HG02870 (cell line): ENCODE measurements at regions not wholly inside any gene's neighbourhood (a gene's known extent, or its start where the extent isn't known, plus 50 kb on each side); places are given as distances from the start of the nearest gene placed in this dataset.
"Not testable (repeated sequence)": the region's sequence is repeated elsewhere in the genome, so short reads cannot be mapped to it uniquely, and the experiment has no call there.

Source experiments
- ATAC-seq: cut with Tn5 transposase; IDR thresholded peaks from one replicate; pipeline ENCODE4 v1.9.1; 2021; ENCODE audit warnings: mild to moderate bottlenecking, moderate library complexity; ENCODE audit not compliant: unreplicated experiment

DNA sequence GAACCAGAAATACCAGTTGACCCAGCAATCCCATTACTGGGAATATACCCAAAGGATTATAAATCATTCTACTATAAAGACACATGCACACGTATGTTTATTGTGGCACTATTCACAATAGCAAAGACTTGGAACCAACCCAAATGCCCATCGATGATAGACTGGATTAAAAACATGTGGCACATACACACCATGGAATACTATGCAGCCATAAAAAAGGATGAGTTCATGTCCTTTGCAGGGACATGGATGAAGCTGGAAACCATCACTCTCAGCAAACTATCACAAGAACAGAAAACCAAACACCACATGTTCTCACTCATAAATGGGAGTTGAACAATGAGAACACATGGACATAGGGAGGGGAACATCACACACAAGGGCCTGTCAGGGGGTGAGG lies 86.2 kb upstream of the SETMAR start:
- ATAC-seq, result not testable (repeated sequence)

GRCh38 chr3:4218456-4219226 lies 84.5 kb upstream of the SETMAR start:
- ATAC-seq, result no peak

GRCh38 chr3:4219227-4219568 lies 84.0 kb upstream of the SETMAR start:
- no peak for ATAC-seq

GRCh38 chr3:4220065-4220464 lies 83.1 kb upstream of the SETMAR start:
- ATAC-seq, result no peak

DNA sequence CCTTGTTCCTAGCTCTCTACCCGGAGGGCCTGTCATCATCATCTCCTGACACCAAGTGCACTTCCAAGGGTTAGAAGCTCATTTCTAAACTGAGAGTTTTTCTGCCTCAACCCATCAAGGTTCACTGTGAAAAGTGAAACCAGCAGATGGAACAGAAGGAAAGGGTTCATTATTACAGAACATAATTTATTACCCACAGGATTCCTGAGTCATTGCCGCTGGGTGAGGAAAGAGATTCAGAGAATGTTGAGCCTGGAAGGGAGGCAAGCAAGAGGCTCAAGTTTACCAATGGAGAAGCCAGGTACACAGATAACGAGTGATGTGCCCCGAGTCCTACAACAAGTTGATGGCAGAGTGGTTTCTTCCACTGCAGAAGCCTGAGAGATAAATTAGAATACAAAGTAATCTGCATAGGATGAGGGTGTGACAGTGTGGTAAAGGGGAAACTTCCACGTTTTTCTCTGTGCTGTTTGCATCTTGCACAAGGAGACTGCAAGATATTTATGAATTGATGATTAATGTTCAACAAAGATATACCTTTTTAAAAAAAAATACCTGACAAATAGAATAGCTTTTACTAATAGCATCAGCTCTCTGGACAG lies 80.5 kb upstream of the SETMAR start:
- no peak for ATAC-seq

GRCh38 chr3:4223777-4224176 lies 79.4 kb upstream of the SETMAR start:
- no peak for ATAC-seq

GRCh38 chr3:4224331-4224730 lies 78.8 kb upstream of the SETMAR start:
- no peak for ATAC-seq

DNA sequence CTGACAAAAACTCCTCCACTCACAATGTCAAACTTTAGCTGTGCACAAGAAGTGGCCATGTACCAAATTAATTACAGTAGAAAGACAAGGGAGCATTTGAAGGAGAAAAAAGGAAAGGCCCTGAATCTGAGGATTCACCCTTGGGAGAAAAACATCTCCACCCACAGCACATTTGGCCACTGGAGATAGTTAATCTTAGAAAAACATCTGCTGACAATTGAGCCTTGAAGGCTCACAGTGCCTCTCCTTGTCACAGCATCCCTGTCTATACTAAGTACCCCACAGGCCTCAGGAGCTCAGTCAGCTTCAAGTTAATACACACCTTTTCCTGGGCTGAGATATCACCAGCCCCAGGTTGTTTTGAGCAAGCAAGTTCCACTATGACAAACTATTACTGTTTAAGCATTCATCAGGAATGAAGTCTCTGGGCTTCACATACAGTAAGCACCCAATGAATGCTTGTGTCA lies 78.1 kb upstream of the SETMAR start:
- ATAC-seq, result no peak

DNA sequence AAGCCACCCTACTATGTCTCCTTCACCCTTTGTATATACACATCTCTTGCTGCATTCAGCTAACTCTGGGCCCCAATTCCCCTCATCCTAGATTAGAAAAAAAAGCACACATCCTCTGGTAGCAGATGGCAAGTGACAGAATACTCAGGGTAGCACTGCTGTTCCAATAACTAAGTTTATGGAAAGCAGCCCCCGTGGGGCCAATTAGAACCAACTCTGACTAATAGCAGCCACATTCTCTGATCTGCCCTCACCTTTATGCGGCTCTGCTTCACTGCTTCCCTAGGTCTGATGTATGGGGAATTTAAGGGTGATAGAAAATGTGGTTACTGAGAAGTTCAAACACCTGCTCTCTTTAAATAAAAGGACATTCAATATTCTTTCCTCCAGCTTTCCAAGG lies 74.9 kb upstream of the SETMAR start:
- ATAC-seq, result no peak

GRCh38 chr3:4231041-4231440 lies 72.1 kb upstream of the SETMAR start:
- ATAC-seq, result no peak

DNA sequence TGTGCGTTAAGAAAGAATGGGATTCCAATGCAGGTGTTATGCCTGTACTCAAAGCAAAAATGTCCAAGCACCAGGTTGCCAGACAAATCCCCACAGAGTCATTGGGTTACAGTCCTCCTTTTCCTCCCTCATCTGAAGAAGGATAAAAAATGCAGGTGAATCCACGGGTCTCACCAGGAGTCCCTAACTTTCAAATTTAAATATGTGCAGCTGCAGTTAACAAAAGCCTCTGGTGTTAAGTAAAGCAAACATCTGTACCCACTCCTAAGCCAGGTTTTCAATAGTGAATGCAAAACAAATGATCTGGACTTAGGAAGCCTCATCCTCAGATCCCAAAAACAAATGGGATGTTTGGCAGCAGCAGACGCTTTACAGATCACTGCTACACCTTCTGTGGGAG lies 70.4 kb upstream of the SETMAR start:
- no peak for ATAC-seq

- ATAC-seq, result no peak
Observed at GRCh38 chr3:4233488-4233887, 69.7 kb upstream of the SETMAR start.

DNA sequence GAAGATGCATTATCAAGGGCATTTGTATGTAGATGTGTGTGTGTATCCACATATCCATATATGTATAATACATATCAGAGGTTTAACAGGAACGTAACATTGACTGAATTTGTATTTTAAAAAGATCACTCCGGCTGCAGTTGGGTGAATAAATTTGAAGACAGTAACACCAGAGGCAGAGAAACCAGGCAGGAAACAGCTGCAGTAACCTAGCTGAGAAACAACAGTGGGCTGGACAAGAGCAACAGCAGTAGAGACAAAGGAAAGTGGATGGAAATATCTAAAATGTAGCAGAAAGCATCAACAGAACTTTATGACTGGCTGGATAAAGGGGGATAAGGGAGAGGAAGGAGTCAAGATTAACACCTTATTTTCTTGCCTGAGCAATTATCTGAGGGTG lies 68.3 kb upstream of the SETMAR start:
- ATAC-seq, result no peak

GRCh38 chr3:4235690-4236089 lies 67.5 kb upstream of the SETMAR start:
- ATAC-seq, result no peak

DNA sequence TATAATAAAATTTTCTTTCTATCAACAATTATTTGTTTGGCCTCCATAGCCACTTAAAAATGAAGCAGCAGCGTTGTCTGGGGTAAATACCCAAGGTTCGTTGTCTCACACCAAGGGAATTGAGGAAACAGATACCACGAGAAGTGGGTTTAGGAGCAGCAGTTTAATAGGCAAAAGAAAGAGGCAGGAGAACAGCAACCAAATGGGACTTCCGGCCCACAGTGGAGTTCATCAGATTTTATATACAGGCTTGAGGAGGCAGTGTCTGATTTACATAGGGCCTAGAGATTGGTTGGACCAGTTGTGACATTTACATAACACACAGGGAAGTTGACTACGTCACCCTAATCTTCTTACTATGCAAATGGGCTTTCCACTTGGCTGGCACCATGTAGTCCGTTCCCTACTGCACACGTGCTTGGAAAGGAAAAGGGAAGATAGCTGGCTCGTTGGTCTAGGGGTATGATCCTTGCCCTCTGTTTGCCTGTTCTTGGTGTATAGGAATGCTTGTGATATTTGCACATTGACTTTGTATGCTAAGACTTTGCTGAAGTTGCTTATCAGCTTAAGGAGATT lies 61.5 kb upstream of the SETMAR start:
- no peak for ATAC-seq

GRCh38 chr3:4245671-4246070 lies 57.5 kb upstream of the SETMAR start:
- ATAC-seq, result no peak

GRCh38 chr3:4247391-4247790 lies 55.8 kb upstream of the SETMAR start:
- no peak for ATAC-seq

GRCh38 chr3:4250064-4250463 lies 53.1 kb upstream of the SETMAR start:
- ATAC-seq, result no peak

DNA sequence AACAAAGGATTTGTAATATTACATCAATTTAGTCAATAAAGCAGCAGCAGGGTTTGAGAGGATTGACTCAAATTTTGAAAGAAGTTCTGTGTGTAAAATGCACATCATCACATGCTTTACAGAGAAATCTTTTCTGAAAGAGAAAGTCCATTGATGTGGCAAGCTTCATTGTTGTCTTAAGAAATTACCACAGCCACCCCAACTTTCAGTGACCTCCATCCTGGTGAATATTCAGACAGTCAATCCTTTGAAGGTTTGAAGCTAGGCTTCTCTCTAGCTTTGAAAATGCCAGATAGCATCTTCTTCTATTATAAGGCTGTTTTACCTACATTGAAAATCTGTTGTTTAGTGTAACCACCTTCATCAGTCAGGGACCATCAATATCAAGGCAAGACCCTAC lies 51.8 kb upstream of the SETMAR start:
- no peak for ATAC-seq

GRCh38 chr3:4253072-4253832 lies 49.9 kb upstream of the SETMAR start:
- not testable (repeated sequence) for ATAC-seq
